ENCODE measurements at regions not wholly inside any gene's neighbourhood (a gene's known extent, or its start where the extent isn't known, plus 50 kb on each side); places are given as distances from the start of the nearest gene placed in this dataset.

GRCh38 chr5:15074651-15075050 lies 203.1 kb upstream of the ANKH start:
- Histone ChIP-seq H3K27ac (ENCODE audit: insufficient read depth, low read length) (no peak overlapping the region), H3K18ac (ENCODE audit: low read depth, low read length) (no peak overlapping the region), H4K20me1 (ENCODE audit: insufficient read depth, low read length) (no peaks in the 10 kb centered on the region), H2AFZ (replicated peaks; ENCODE audit: low read length, poor library complexity) (no peak overlapping the region), H3K4me1 (ENCODE audit: control insufficient read depth, insufficient read depth, low read length) (no peaks in the 10 kb centered on the region), H2BK5ac (ENCODE audit: low read depth, low read length, poor library complexity, severe bottlenecking) (no peak overlapping the region), H3K4me3 (ENCODE audit: insufficient read depth, low read depth, low read length) (no peak overlapping the region), H3K9me3 (ENCODE audit: control insufficient read depth, insufficient read depth, low read length) (no peaks in the 10 kb centered on the region), H3K9ac (ENCODE audit: low read depth, low read length) (no peak overlapping the region), H3K14ac (replicated peaks; ENCODE audit: low read depth, low read length) (no peak overlapping the region), H2AK5ac (ENCODE audit: low read depth, low read length) (no peak overlapping the region), H3K27me3 (ENCODE audit: control insufficient read depth, insufficient read depth, low read length) (0 out of 2 replicates have a peak, but pooled peaks cover 2% of the 10 kb centered on the region), H4K91ac (ENCODE audit: insufficient read depth, low read depth, low read length) (no peak overlapping the region), H3K79me1 (ENCODE audit: low read depth in 1 of 2, low read length in 2 of 2) (no peaks in the 10 kb centered on the region), H3K4me2 (ENCODE audit: low read depth, low read length) (no peak overlapping the region), H4K5ac (ENCODE audit: low read depth, low read length) (no peak overlapping the region), H2BK120ac (ENCODE audit: low read depth, low read length) (no peak overlapping the region), H3K4ac (ENCODE audit: low read depth, low read length) (no peak overlapping the region), H3K56ac (ENCODE audit: extremely low read depth, insufficient read depth, low read length) (no peak overlapping the region), H4K8ac (ENCODE audit: low read depth in 2 of 2, low read length in 2 of 2) (no peak overlapping the region), H3K36me3 (ENCODE audit: control insufficient read depth, insufficient read depth, low read length) (no peaks in the 10 kb centered on the region), H3K9me1 (ENCODE audit: insufficient read depth, low read length) (no peaks in the 10 kb centered on the region), H2BK15ac (ENCODE audit: low read depth, low read length) (no peak overlapping the region), H3K23ac (ENCODE audit: low read depth, low read length) (no peak overlapping the region), H2AK9ac (replicated peaks; ENCODE audit: low read depth, low read length, poor library complexity) (no peak overlapping the region), H2BK20ac (ENCODE audit: low read depth, low read length) (no peak overlapping the region)
- ATAC-seq (ENCODE audit: low read depth) (no peak), DNase-seq (peak; percentile 1)
- BruUV-seq (replicated peaks), result no TSS peak
- ChIA-PET CTCF (interaction anchor here (1.8 kb wide), 1 partner anchor 31 kb away, joined by 4 read pairs; no protein-coding TSS in a partner anchor), POLR2A (ENCODE audit: unreplicated experiment) (no interaction called here)
- no peak for TF ChIP-seq RCOR1 (IDR thresholded peaks at IDR 0.05; ENCODE audit: insufficient replicate concordance, low read length)
- TF ChIP-seq, protein P1, sequence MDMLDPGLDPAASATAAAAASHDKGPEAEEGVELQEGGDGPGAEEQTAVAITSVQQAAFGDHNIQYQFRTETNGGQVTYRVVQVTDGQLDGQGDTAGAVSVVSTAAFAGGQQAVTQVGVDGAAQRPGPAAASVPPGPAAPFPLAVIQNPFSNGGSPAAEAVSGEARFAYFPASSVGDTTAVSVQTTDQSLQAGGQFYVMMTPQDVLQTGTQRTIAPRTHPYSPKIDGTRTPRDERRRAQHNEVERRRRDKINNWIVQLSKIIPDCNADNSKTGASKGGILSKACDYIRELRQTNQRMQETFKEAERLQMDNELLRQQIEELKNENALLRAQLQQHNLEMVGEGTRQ (IDR thresholded peaks at IDR 0.05; ENCODE audit: low read depth, low read length), result no peak
- no peak for TF ChIP-seq FOS (IDR thresholded peaks at IDR 0.05; ENCODE audit: low read depth, low read length)
- TF ChIP-seq, protein P2, sequence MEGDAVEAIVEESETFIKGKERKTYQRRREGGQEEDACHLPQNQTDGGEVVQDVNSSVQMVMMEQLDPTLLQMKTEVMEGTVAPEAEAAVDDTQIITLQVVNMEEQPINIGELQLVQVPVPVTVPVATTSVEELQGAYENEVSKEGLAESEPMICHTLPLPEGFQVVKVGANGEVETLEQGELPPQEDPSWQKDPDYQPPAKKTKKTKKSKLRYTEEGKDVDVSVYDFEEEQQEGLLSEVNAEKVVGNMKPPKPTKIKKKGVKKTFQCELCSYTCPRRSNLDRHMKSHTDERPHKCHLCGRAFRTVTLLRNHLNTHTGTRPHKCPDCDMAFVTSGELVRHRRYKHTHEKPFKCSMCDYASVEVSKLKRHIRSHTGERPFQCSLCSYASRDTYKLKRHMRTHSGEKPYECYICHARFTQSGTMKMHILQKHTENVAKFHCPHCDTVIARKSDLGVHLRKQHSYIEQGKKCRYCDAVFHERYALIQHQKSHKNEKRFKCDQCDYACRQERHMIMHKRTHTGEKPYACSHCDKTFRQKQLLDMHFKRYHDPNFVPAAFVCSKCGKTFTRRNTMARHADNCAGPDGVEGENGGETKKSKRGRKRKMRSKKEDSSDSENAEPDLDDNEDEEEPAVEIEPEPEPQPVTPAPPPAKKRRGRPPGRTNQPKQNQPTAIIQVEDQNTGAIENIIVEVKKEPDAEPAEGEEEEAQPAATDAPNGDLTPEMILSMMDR (conservative IDR thresholded peaks at IDR 0.05; ENCODE audit: low read depth, low read length), result no peak
- TF ChIP-seq POLR2A (IDR thresholded peaks at IDR 0.05; ENCODE audit: low read depth, low read length), result no peak
- TF ChIP-seq, protein P3, sequence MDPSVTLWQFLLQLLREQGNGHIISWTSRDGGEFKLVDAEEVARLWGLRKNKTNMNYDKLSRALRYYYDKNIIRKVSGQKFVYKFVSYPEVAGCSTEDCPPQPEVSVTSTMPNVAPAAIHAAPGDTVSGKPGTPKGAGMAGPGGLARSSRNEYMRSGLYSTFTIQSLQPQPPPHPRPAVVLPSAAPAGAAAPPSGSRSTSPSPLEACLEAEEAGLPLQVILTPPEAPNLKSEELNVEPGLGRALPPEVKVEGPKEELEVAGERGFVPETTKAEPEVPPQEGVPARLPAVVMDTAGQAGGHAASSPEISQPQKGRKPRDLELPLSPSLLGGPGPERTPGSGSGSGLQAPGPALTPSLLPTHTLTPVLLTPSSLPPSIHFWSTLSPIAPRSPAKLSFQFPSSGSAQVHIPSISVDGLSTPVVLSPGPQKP (IDR thresholded peaks at IDR 0.05; ENCODE audit: borderline replicate concordance, low read depth, low read length), result no peak
- no peak for TF ChIP-seq MAZ (IDR thresholded peaks at IDR 0.05; ENCODE audit: borderline replicate concordance, low read depth, low read length)
- no peak for TF ChIP-seq BHLHE40 (IDR thresholded peaks at IDR 0.05; ENCODE audit: low read depth, low read length)
- no peak for TF ChIP-seq CHD1 (IDR thresholded peaks at IDR 0.05; ENCODE audit: low read depth, low read length)
- TF ChIP-seq RAD21 (IDR thresholded peaks at IDR 0.05; ENCODE audit: low read length), result no peak
- TF ChIP-seq NFE2L2 (IDR thresholded peaks at IDR 0.05; ENCODE audit: low read depth, low read length), result no peak
- no peak for TF ChIP-seq MAFK (IDR thresholded peaks at IDR 0.05; ENCODE audit: low read depth, low read length)
- no peak for TF ChIP-seq MXI1 (IDR thresholded peaks at IDR 0.05; ENCODE audit: borderline replicate concordance, low read depth, low read length)
- TF ChIP-seq SMC3 (IDR thresholded peaks at IDR 0.05; ENCODE audit: low read depth, low read length), result no peak
- dilution Hi-C loops (cut with HindIII; ENCODE audit: low sequenced_read_pairs, unreplicated experiment), result no loop called here
- intact Hi-C loops (cut with micrococcal nuclease), result no loop called here
- in situ Hi-C loops (cut with MboI; ENCODE audit: low sequenced_read_pairs), result no loop called here

Measured in IMR-90 (cell line).